Fibroblast of the aortic adventitia (primary cell): ENCODE measurements at regions not wholly inside any gene's neighbourhood (a gene's known extent, or its start where the extent isn't known, plus 50 kb on each side); places are given as distances from the start of the nearest gene placed in this dataset.

Experiments used
- DNase-seq: peaks from one replicate; pipeline ENCODE4 v3.0.0-alpha.2; 2010; ENCODE audit warnings: low read depth
- H3K4me3 ChIP-seq: 2 replicates; pipeline ENCODE4 v1.5.1; 2011; ENCODE audit warnings: low read depth, mild to moderate bottlenecking, control low read depth, low read length, moderate library complexity
- CTCF ChIP-seq: IDR thresholded peaks from 2 replicates; pipeline ENCODE4 v1.5.1; 2011; ENCODE audit warnings: mild to moderate bottlenecking, low read length, control low read depth, inconsistent platforms; ENCODE audit not compliant: insufficient read depth

DNA sequence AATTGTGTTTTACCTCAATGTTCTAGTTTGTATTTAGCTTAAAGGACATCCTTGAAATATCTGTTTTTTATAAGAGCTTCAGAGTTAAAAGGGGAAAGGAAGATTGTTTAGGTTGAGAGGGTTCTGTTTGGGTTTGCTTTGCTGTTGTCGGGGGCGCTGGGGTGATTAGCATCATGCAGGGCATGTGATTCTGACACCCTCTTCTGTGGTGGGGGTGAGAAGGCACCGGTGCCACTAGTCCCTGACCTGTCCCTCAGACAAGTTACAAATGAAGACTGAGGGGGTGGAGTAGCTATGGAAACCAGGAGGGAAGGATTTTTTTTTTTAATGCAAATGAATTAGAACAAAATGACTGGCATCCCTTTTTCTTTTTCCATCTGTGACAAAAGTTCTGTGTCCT is 291.3 kb downstream of the RPAP3 start:
- TF ChIP-seq CTCF: no peak

DNA sequence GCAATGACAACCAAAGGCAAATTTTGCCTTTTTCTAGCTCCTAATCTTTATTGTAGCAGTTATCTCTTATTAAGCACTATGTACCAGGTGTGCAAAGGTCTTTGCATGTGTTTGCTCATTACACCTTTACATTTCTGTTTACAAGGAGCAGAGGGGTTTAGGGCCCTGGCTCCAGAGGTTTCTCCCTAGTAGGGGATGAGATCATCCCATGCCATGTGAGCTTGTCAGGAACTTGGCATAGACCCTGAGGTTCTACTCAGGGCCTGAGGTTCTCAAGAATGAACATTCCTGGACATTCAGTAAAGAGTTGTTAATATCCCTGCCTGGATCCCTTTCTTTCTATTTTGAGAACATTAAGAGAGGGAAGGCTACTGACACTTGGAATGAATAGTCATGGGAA is 292.0 kb downstream of the RPAP3 start:
- H3K4me3 ChIP-seq: no peak overlapping the region
- TF ChIP-seq CTCF: no peak
- DNase-seq: peak; percentile 49

More for the DNA sequence above, 291.3 kb downstream of the RPAP3 start:
- no peak overlapping the region for H3K4me3 ChIP-seq
- DNase-seq: no peak

GRCh38 chr12:47412601-47413236 is 293.1 kb downstream of the RPAP3 start:
- no peak overlapping the region for H3K4me3 ChIP-seq
- DNase-seq: no peak
- TF ChIP-seq CTCF: no peak

DNA sequence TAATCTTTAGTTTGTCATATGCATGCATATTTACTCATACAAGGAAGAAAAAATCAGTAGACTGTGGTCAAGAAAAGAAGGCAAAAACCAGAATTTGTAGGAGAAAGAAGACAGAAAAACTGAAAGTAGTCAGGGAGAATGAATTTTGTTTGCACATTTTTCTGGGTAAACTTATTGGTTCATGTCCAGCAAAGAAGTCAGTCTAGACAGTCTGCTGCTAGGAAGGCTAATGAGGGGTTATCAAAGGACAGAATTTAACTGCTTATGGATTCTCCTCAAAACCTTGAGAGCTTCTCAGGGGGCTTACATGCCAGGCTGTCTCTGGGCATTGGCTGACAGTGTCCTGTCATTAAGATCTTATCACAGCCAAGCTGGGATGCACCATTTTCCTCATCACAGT is 293.9 kb downstream of the RPAP3 start:
- TF ChIP-seq CTCF: no peak
- no peak for DNase-seq

GRCh38 chr12:47410862-47411261 is 295.0 kb downstream of the RPAP3 start:
- no peak for DNase-seq
- H3K4me3 ChIP-seq: no peak overlapping the region
- TF ChIP-seq CTCF: no peak

More for the DNA sequence above, 293.9 kb downstream of the RPAP3 start:
- H3K4me3 ChIP-seq: no peak overlapping the region

DNA sequence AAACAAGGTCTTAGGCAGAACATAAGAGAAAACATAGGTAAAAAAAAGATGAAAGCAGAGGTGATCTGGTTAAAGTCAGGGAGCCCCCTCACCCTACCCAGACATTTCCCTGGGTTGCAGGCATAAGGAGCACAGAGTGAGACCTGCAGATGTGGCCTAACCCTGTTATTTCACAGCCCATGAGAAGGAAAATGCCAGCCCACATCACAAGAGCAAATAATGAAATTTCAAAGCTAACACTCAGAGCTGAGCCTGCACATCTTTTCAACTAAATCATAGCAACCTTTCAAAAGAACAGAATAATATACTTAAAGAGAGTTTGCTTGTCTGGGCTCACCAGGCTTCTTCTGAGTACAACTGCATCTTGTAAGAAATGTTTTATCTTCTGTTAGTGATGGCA is 295.4 kb downstream of the RPAP3 start:
- no peak overlapping the region for H3K4me3 ChIP-seq
- DNase-seq: no peak
- TF ChIP-seq CTCF: no peak
